A549 (cell line): ENCODE measurements at regions not wholly inside any gene's neighbourhood (a gene's known extent, or its start where the extent isn't known, plus 50 kb on each side); places are given as distances from the start of the nearest gene placed in this dataset.

ENCODE experiments used
- ATAC-seq, 2 experiments: fragments of 200-7000 bp in 1 of 2; fragments of >200 bp in 1 of 2; cut with Nextera tagmentation in 1 of 2; cut with Tn5 transposase in 1 of 2; 3 replicates each; pipeline versions ENCODE4 v1.8.0 to v1.9.1; 2018 to 2020; ENCODE audit warnings: mild to moderate bottlenecking in 1 of 2, moderate library complexity in 1 of 2
- CTCF ChIA-PET: fragments of 300-600 bp; sonication (Branson Sonifier 250); formaldehyde crosslinking; extraction: SDS; loops from one replicate; lab custom pipeline; 2021; ENCODE audit warnings: antibody characterized with exemption, inconsistent platforms; lab: Yijun Ruan, JAX
- POLR2A ChIA-PET: fragments of 350-600 bp; formaldehyde crosslinking; extraction: SDS; loops from one replicate; lab custom pipeline; 2021; ENCODE audit warnings: antibody characterized with exemption, inconsistent platforms; lab: Yijun Ruan, JAX
- DNase-seq, 2 experiments: peaks; one replicate each; pipeline versions ENCODE4 v3.0.0 to v3.0.0-alpha.2; 2011 to 2016; ENCODE audit warnings: low read depth in 1 of 2, low spot score in 1 of 2
- FAIRE-seq: peaks from 2 replicates; lab custom pipeline; 2011; peaks lifted over from hg19 to GRCh38; lab: Jason Lieb, UNC
- H3K27ac ChIP-seq, 2 experiments: fragments of >200 bp; sonication (Bioruptor Twin); formaldehyde crosslinking; 3 replicates each; pipeline ENCODE4 v1.5.1; 2016 to 2017
- H3K4me1 ChIP-seq: fragments of >200 bp; sonication (Bioruptor Twin); formaldehyde crosslinking; 3 replicates; pipeline ENCODE4 v1.6.1; 2016
- H3K4me2 ChIP-seq: fragments of >200 bp; sonication (Bioruptor Twin); formaldehyde crosslinking; 3 replicates; pipeline ENCODE4 v1.6.1; 2016
- H3K4me3 ChIP-seq: fragments of >200 bp; sonication (Bioruptor Twin); formaldehyde crosslinking; 3 replicates; pipeline ENCODE4 v1.5.1; 2016
- H3K9me3 ChIP-seq: fragments of >200 bp; sonication (Bioruptor Twin); formaldehyde crosslinking; 3 replicates; pipeline ENCODE4 v1.6.1; 2016
- ATOH8 ChIP-seq: fragments of 250-450 bp; sonication (Bioruptor Pico); IDR thresholded peaks from 2 replicates; pipeline ENCODE4 v1.5.0; 2020; ENCODE audit warnings: low read depth, mild to moderate bottlenecking, moderate library complexity
- BCL3 ChIP-seq: fragments of >200 bp; sonication (Bioruptor Twin); formaldehyde crosslinking; IDR thresholded peaks from 3 replicates; pipeline ENCODE4 v1.6.1; 2016
- CBX2 ChIP-seq: fragments of 200-600 bp; sonication (generic); IDR thresholded peaks from 2 replicates; pipeline ENCODE4 v1.6.1; 2016; ENCODE audit warnings: low read depth, mild to moderate bottlenecking, borderline replicate concordance
- CHD4 ChIP-seq: fragments of 200-600 bp; sonication (generic); IDR thresholded peaks from 2 replicates; pipeline ENCODE4 v1.6.1; 2016; ENCODE audit warnings: antibody characterized with exemption, mild to moderate bottlenecking, borderline replicate concordance
- EHF ChIP-seq: fragments of 250-450 bp; sonication (Bioruptor Pico); IDR thresholded peaks from 2 replicates; pipeline ENCODE4 v1.5.0; 2020; ENCODE audit warnings: mild to moderate bottlenecking
- EP300 ChIP-seq, 2 experiments: fragments of >200 bp; sonication (Bioruptor Twin); formaldehyde crosslinking; IDR thresholded peaks; 2 replicates in 1 of 2; 3 replicates in 1 of 2; pipeline ENCODE4 v1.6.1; 2016 to 2017
- FOSL2 ChIP-seq, 2 experiments: fragments of 450-650 bp in 1 of 2; fragments of >200 bp in 1 of 2; sonication (Bioruptor Twin) in 1 of 2; formaldehyde crosslinking; IDR thresholded peaks; 2 replicates each; pipeline versions ENCODE4 v1.5.0 to v1.6.1; 2016 to 2020; ENCODE audit warnings: mild to moderate bottlenecking in 1 of 2, moderate library complexity in 1 of 2
- GATA3 ChIP-seq: IDR thresholded peaks from 2 replicates; pipeline ENCODE4 v1.6.1; 2012; ENCODE audit warnings: borderline replicate concordance
- JUNB ChIP-seq: fragments of >200 bp; sonication (Bioruptor Twin); formaldehyde crosslinking; IDR thresholded peaks from 2 replicates; pipeline ENCODE4 v1.6.1; 2016
- MAX ChIP-seq: IDR thresholded peaks from 2 replicates; pipeline ENCODE4 v1.6.1; 2012
- MAZ ChIP-seq: fragments of 150-350 bp; IDR thresholded peaks from 2 replicates; pipeline ENCODE4 v1.6.1; 2014; ENCODE audit warnings: antibody characterized with exemption, low read depth, low read length, borderline replicate concordance
- NFE2L2 ChIP-seq: fragments of 150-350 bp; conservative IDR thresholded peaks from 2 replicates; pipeline ENCODE4 v1.6.1; 2014; ENCODE audit warnings: low read length
- POLR2A ChIP-seq: IDR thresholded peaks from 2 replicates; pipeline ENCODE4 v1.6.1; 2012; ENCODE audit warnings: mild to moderate bottlenecking, low read length
- REST ChIP-seq: fragments of 200-600 bp; sonication (generic); IDR thresholded peaks from 2 replicates; pipeline ENCODE4 v1.6.1; 2016; ENCODE audit warnings: antibody characterized with exemption, mild to moderate bottlenecking, moderate library complexity
- USF2 ChIP-seq: fragments of 450-650 bp; IDR thresholded peaks from 2 replicates; pipeline ENCODE4 v1.6.1; 2014; ENCODE audit warnings: antibody characterized with exemption
- ZNF302 ChIP-seq: fragments of 250-450 bp; sonication (Bioruptor Pico); IDR thresholded peaks from 2 replicates; pipeline ENCODE4 v1.9.0; 2021; ENCODE audit warnings: inconsistent platforms, mild to moderate bottlenecking, moderate library complexity
- ZSCAN20 ChIP-seq: fragments of 250-450 bp; sonication (Bioruptor Pico); IDR thresholded peaks from 2 replicates; pipeline ENCODE4 v1.8.0; 2022; ENCODE audit warnings: mild to moderate bottlenecking, moderate library complexity
- WGBS: methylation state at CpG from one replicate; pipeline ENCODE4 v1.1.6; 2017; ENCODE audit errors: missing lambda C conversion rate; 5-methylcytosine and 5-hydroxymethylcytosine counted together

- no peak for DNase-seq
- Histone ChIP-seq H3K4me2 (no peak overlapping the region), H3K27ac (no peak overlapping the region), H3K4me3 (no peak overlapping the region), H3K4me1 (no peaks in the 10 kb centered on the region), H3K9me3 (peaks cover 8% of the 10 kb centered on the region; the same call in 1 of the 3 replicates)
- no peak for FAIRE-seq
- POLR2A ChIA-PET = no interaction called here
- CTCF ChIA-PET = interaction anchor here (0.9 to 1.0 kb wide), 2 partner anchors 9 to 28 kb away, joined by 3 to 4 read pairs; no protein-coding TSS in a partner anchor
- ATAC-seq = no peak
- 55% methylated on average over 3 of the region's 3 CpGs for WGBS
- no peak for TF ChIP-seq ZSCAN20 (CRISPR knock-in tag)
- TF ChIP-seq BCL3 = no peak
- TF ChIP-seq FOSL2 (IDR thresholded peaks at IDR 0.05) = no peak
- TF ChIP-seq FOSL2 (CRISPR knock-in tag; IDR thresholded peaks at IDR 0.05) = no peak
- no peak for TF ChIP-seq EHF (CRISPR knock-in tag)
- TF ChIP-seq USF2 = no peak
- no peak for TF ChIP-seq ATOH8 (CRISPR knock-in tag)
- TF ChIP-seq CHD4 = no peak
- no peak for TF ChIP-seq MAX
- no peak for TF ChIP-seq JUNB
Observed at GRCh38 chr7:98460902-98461301, 60.0 kb upstream of the BAIAP2L1 start.

GRCh38 chr7:98459529-98459928 lies 58.6 kb upstream of the BAIAP2L1 start:
- CTCF ChIA-PET = interaction anchor here (0.5 to 0.7 kb wide), 2 partner anchors 95 to 437 kb away, joined by 3 to 4 read pairs; no protein-coding TSS in a partner anchor
- no peak overlapping the region for H3K27ac ChIP-seq

More at GRCh38 chr7:98459529-98459928, 58.6 kb upstream of the BAIAP2L1 start:
- H3K4me1 ChIP-seq = no peaks in the 10 kb centered on the region
- no peak for FAIRE-seq
- TF ChIP-seq CHD4 = no peak
- no peak for TF ChIP-seq ZNF302 (CRISPR knock-in tag)
- TF ChIP-seq NFE2L2 = no peak
- TF ChIP-seq EP300 (IDR thresholded peaks at IDR 0.05) = no peak
- TF ChIP-seq CBX2 = no peak
- TF ChIP-seq GATA3 = no peak
- no peak for TF ChIP-seq POLR2A
- TF ChIP-seq REST = no peak
- no peak for TF ChIP-seq MAZ
- WGBS = 72% methylated on average over 2 of the region's 4 CpGs
- peak in 1 of 2 experiments; percentile 33; a peak in 2 of 6 replicates for ATAC-seq
- H3K4me3 ChIP-seq = no peak overlapping the region
- POLR2A ChIA-PET = no interaction called here
- peaks cover 8% of the 10 kb centered on the region; the same call in 1 of the 3 replicates for H3K9me3 ChIP-seq
- DNase-seq = no peak
- H3K4me2 ChIP-seq = no peak overlapping the region
